AG09319 (cell line): ENCODE measurements at regions not wholly inside any gene's neighbourhood (a gene's known extent, or its start where the extent isn't known, plus 50 kb on each side); places are given as distances from the start of the nearest gene placed in this dataset.

Experiments used
- DNase-seq: peaks from one replicate; pipeline ENCODE4 v3.0.0-alpha.2; 2010; ENCODE audit warnings: low read depth; ENCODE audit errors: extremely low read depth
- TF ChIP-seq, protein P1 (sequence below): IDR thresholded peaks from 2 replicates; pipeline ENCODE4 v1.5.1; 2011; ENCODE audit warnings: low read depth, mild to moderate bottlenecking, inconsistent platforms, low read length, moderate library complexity

DNA sequence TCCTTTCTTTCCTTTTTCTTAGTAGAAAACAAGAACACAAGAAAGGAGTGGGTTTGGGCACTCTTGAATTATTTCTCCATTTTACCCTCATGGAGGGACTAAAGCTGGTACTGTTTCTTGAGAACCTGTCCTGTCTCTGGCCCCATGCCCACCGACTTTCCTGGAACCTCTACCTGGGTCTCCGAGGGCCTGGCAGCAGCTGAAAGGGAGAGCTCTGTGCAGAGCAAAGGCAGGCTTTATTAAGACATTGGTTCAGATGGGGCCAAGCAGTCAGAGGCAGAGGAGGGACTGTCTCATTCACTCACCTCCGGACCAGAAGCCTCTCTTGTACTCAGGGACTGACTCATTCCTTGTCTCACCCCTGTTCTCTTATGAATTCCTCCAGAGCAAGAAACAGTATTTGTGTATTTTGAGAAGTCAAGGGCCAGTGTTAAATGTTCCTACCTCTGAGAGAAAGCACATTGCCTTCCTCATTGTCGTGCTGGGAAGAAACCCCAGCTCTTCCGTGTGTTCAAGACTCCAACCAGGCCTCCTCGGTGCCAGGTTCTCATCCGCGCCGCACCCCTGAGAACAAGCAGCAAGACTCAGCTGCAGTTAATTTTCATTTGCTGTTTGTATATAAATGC, 201.9 kb upstream of the NT5C1B start:
- TF ChIP-seq, protein P1, sequence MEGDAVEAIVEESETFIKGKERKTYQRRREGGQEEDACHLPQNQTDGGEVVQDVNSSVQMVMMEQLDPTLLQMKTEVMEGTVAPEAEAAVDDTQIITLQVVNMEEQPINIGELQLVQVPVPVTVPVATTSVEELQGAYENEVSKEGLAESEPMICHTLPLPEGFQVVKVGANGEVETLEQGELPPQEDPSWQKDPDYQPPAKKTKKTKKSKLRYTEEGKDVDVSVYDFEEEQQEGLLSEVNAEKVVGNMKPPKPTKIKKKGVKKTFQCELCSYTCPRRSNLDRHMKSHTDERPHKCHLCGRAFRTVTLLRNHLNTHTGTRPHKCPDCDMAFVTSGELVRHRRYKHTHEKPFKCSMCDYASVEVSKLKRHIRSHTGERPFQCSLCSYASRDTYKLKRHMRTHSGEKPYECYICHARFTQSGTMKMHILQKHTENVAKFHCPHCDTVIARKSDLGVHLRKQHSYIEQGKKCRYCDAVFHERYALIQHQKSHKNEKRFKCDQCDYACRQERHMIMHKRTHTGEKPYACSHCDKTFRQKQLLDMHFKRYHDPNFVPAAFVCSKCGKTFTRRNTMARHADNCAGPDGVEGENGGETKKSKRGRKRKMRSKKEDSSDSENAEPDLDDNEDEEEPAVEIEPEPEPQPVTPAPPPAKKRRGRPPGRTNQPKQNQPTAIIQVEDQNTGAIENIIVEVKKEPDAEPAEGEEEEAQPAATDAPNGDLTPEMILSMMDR: no peak
- no peak for DNase-seq

DNA sequence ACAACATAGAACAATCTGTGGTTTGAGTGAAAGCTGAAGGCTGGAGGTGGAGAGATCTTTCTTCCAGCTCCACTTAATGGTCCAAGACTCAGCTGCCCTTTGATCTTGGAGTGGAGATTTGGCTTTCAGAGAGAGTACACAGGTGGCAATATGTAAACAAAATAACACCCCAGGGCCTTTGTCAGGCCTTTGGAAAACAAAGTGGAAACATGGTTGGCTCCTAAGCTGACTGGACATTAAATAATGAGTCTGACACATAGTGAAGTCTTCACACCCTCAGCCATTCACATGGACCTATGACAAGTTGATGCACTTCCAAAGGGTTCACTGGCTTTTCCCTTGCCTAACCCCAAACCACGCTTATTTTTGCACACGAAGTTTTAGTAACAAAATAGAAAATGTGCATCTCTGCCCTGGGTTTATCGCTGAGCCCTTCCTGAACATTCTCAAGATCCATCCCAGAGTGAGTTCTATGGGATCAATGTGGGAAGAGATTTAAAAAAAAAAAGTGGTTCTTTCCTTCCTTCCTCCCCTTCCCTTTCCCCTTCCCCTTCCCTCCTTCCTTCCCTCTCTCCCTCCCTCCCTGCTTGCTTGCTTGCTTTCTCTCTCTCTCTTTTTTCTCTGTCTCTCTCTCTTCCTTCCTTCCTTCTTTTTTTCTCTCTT, 201.3 kb upstream of the NT5C1B start:
- TF ChIP-seq, protein P1: no peak
- no peak for DNase-seq

DNA sequence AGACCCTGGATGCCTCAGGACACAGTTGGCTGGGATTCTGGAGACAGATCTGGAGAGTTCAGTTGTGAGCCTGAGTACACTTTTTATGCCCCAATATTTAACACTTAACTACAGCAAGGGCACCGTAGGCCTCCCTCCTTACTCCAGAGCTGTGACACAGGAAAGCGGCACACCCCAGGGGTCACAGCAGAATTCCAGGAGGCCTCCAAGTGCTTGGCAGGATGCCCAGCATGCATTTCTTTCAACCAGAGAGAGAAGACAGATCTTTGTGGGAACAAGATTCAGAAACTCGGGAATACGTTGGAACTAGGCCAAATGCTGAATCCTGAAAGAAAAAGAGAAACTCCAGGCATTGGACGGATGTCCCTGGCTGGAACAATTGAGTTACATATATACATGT, 199.2 kb upstream of the NT5C1B start:
- TF ChIP-seq, protein P1: no peak
- DNase-seq: no peak

DNA sequence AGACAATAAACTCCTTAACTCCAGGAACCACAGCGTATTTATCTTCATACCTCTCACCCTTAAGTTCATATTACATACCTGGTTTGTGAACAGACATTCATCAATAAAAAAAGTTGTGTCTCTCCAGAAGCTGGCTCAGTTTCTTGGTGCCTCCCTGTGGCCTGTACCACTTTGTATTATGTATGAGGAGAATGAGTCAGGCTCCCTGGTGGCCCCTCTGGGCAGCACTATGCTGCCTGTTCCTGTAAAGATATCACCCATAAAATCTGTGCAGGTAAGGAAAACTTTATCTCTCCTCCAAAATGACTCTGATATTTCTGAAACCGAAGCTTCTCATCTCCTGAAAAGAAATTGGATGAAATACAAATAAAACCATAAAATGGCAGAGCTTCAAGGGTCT, 198.4 kb upstream of the NT5C1B start:
- TF ChIP-seq, protein P1: no peak
- no peak for DNase-seq

DNA sequence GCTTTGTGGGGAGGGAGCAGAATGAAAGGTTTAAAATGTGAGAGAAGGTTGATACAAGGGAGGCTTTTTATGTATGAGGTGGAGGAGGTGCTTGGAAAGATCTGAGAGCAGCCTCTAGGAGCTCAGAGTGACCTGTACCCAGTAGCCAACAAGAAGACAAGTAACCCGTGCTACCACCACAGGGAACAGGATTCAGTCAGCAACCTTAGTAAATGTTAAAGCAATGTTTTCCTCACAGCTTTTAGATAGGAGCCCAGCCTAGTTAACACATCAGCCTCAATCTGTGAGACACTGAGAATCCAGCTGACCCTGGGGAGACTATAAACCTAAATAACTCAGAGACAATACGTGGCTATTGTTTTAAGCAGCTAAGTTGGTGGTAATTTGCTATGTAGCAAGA, 194.9 kb upstream of the NT5C1B start:
- no peak for DNase-seq

DNA sequence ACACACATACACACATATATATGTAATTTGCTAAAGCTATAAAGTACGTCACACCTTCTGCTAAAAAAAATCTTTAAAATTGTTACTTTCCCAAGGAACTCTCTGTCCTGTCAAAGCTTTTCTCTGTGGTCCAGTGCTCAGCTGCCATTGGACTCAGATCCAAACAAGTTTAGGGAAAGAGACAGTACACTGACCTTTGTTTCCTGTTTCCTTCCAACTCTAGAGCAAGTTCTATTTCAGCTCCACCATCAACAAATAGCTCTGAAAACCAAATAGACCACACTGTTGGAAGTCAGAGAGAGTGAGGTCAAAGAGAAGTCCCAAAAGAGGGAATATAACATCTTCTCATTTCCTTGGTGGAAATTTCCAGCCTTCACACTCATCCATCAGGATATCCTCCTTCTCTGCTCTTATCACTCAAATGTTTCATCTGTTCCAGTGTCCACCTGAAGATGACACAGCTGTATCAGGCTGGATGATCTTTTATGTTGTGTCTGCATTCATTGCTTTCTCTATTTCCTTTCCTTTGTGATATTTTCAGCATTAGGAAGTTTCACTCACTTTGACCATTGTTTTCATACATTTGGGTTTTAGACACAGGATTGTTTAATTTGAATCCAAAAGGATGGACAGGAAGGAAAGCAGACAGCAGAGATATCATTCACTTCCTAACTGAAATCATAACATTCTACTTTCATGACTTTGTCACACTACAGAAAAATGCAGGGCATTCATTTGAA, 192.3 kb upstream of the NT5C1B start:
- DNase-seq: no peak
- TF ChIP-seq, protein P1: no peak

More for the DNA sequence above, 194.9 kb upstream of the NT5C1B start:
- TF ChIP-seq, protein P1: no peak

DNA sequence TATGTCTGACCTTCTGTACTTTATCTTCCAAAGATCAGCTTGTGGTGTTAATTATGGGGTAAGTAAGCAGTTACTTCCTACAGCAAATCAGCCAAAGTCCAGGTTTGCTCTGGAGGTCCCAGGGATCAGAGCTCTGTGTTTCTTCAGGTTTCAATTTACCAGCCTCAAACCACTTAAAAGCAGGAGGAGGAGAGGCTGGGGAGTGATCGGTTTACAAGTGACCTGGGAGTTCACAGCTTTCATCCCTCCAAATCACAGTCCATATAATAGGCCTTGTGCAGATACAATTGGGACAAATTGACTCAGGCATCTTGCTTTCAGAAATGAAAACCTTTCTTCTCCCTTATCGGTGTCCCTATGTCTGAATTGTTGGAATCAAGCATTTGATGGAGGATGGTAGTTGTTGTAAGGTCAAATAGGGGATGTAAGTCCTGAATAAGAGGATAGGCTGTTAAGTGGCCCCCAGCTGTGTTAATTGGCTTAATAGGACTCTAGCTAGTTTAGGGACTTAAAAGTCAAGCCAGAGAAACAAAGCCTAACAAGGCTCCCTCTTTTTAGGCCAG, 188.0 kb upstream of the NT5C1B start:
- TF ChIP-seq, protein P1: no peak
- no peak for DNase-seq
